ENCODE measurements at regions not wholly inside any gene's neighbourhood (a gene's known extent, or its start where the extent isn't known, plus 50 kb on each side); places are given as distances from the start of the nearest gene placed in this dataset.

- Histone ChIP-seq H3K36me3 (ENCODE audit: control insufficient read depth, insufficient read depth, low read length) (no peaks in the 10 kb centered on the region), H3K9me3 (ENCODE audit: control insufficient read depth, insufficient read depth, low read depth, low read length) (no peaks in the 10 kb centered on the region), H3K27ac (ENCODE audit: low read depth, low read length) (no peak overlapping the region), H3K27me3 (ENCODE audit: control insufficient read depth, insufficient read depth, low read length) (peaks cover 62% of the 10 kb centered on the region), H3K9ac (ENCODE audit: low read length) (no peak overlapping the region), H3K4me1 (ENCODE audit: control insufficient read depth, insufficient read depth, low read length) (peaks cover 16% of the 10 kb centered on the region), H3K4me3 (ENCODE audit: low read depth, low read length) (no peak overlapping the region)
Measured at GRCh38 chr11:123362186-123362585, 67.9 kb upstream of the GRAMD1B start.

- Histone ChIP-seq H3K27ac (ENCODE audit: low read depth, low read length) (no peak overlapping the region), H3K36me3 (ENCODE audit: control insufficient read depth, insufficient read depth, low read length) (no peaks in the 10 kb centered on the region), H3K9me3 (ENCODE audit: control insufficient read depth, insufficient read depth, low read depth, low read length) (no peaks in the 10 kb centered on the region), H3K27me3 (ENCODE audit: control insufficient read depth, insufficient read depth, low read length) (peaks cover 73% of the 10 kb centered on the region), H3K9ac (ENCODE audit: low read length) (no peak overlapping the region), H3K4me1 (ENCODE audit: control insufficient read depth, insufficient read depth, low read length) (peaks cover 11% of the 10 kb centered on the region), H3K4me3 (ENCODE audit: low read depth, low read length) (no peak overlapping the region)
Measured at GRCh38 chr11:123361110-123361509, 69.0 kb upstream of the GRAMD1B start.

DNA sequence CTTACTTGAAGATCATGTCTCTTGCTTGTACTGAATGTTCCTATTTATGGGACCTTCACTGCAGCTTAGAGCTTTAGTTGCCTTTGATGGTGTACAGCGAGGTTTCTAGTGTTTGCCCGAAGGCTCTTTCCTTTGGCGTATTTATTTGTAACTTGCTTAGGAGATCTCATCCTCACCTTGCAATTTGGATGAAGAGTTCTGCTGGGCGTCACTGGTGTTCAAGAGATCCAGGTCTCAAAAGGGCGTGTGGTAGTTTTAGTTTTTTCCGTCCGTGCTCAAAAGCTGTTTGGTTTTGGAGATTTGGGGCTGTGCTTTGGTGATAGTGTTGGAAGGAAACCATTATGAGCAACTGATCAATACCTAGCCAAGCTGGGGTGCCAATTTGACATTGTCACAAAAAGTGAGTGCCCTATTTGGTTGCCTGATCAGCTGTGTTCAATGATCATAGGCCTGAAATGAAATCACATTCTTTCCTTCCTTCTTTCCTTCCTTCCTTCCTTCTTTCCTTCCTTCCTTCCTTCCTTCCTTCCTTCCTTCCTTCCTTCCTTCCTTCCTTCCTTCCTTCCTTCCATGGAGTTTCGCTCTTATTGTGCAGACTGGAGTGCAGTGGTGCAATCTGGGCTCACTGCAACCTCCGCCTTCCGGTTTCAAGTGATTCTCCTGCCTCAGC lies 69.7 kb upstream of the GRAMD1B start:
- Histone ChIP-seq H3K27me3 (ENCODE audit: control insufficient read depth, insufficient read depth, low read length) (peaks cover 73% of the 10 kb centered on the region), H3K4me3 (ENCODE audit: low read depth, low read length) (no peak overlapping the region), H3K27ac (ENCODE audit: low read depth, low read length) (no peak overlapping the region), H3K9ac (ENCODE audit: low read length) (no peak overlapping the region), H3K9me3 (ENCODE audit: control insufficient read depth, insufficient read depth, low read depth, low read length) (no peaks in the 10 kb centered on the region), H3K4me1 (ENCODE audit: control insufficient read depth, insufficient read depth, low read length) (peaks cover 4% of the 10 kb centered on the region; the same call in 1 of the 2 replicates), H3K36me3 (ENCODE audit: control insufficient read depth, insufficient read depth, low read length) (no peaks in the 10 kb centered on the region)

GRCh38 chr11:123357990-123358827 lies 71.9 kb upstream of the GRAMD1B start:
- Histone ChIP-seq H3K36me3 (ENCODE audit: control insufficient read depth, insufficient read depth, low read length) (no peaks in the 10 kb centered on the region), H3K27me3 (ENCODE audit: control insufficient read depth, insufficient read depth, low read length) (peaks cover 68% of the 10 kb centered on the region), H3K9ac (ENCODE audit: low read length) (peak overlapping the region; percentile 36)

GRCh38 chr11:123357353-123357989 lies 72.6 kb upstream of the GRAMD1B start:
- Histone ChIP-seq H3K4me3 (ENCODE audit: low read depth, low read length) (peak overlapping the region; percentile 81), H3K27me3 (ENCODE audit: control insufficient read depth, insufficient read depth, low read length) (peaks cover 61% of the 10 kb centered on the region), H3K9me3 (ENCODE audit: control insufficient read depth, insufficient read depth, low read depth, low read length) (no peaks in the 10 kb centered on the region), H3K36me3 (ENCODE audit: control insufficient read depth, insufficient read depth, low read length) (no peaks in the 10 kb centered on the region), H3K4me1 (ENCODE audit: control insufficient read depth, insufficient read depth, low read length) (peaks cover 4% of the 10 kb centered on the region; the same call in 1 of the 2 replicates), H3K27ac (ENCODE audit: low read depth, low read length) (no peak overlapping the region), H3K9ac (ENCODE audit: low read length) (no peak overlapping the region)

More at GRCh38 chr11:123357990-123358827, 71.9 kb upstream of the GRAMD1B start:
- Histone ChIP-seq H3K9me3 (ENCODE audit: control insufficient read depth, insufficient read depth, low read depth, low read length) (no peaks in the 10 kb centered on the region), H3K4me1 (ENCODE audit: control insufficient read depth, insufficient read depth, low read length) (peaks cover 4% of the 10 kb centered on the region; the same call in 1 of the 2 replicates), H3K4me3 (ENCODE audit: low read depth, low read length) (peak overlapping the region; percentile 81), H3K27ac (ENCODE audit: low read depth, low read length) (no peak overlapping the region)

GRCh38 chr11:123356539-123356938 lies 73.5 kb upstream of the GRAMD1B start:
- Histone ChIP-seq H3K27ac (ENCODE audit: low read depth, low read length) (no peak overlapping the region), H3K4me1 (ENCODE audit: control insufficient read depth, insufficient read depth, low read length) (peaks cover 7% of the 10 kb centered on the region), H3K9me3 (ENCODE audit: control insufficient read depth, insufficient read depth, low read depth, low read length) (no peaks in the 10 kb centered on the region), H3K9ac (ENCODE audit: low read length) (no peak overlapping the region), H3K27me3 (ENCODE audit: control insufficient read depth, insufficient read depth, low read length) (peaks cover 53% of the 10 kb centered on the region), H3K36me3 (ENCODE audit: control insufficient read depth, insufficient read depth, low read length) (no peaks in the 10 kb centered on the region), H3K4me3 (ENCODE audit: low read depth, low read length) (no peak overlapping the region)

DNA sequence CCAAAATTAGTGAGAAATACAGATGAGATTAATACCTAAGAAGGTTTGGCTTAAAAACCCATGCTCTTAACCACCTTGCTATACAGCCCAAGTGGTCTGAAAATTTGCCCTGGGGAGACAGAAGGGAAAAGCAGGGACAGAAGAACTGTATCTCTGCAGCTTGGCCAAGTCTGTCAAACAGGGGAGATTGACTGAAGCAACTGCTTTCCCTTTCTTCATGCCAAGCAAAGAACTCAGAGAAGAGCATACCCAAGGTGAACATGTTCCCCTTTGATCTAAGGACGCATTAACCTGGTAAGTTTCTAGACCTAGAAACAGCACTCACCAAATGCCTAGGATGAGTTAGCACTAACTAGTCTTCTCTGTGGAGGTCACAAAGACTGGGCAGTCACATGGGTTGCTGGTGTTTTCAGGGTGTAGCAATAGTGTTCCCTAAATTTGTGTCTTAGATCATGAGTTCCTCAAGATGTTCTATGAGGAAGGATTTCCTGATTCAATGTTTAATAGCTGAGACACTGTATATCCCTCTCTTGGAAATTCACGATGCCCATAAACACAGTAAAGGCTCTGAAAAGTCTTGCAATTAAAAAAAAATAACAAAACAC lies 75.6 kb upstream of the GRAMD1B start:
- Histone ChIP-seq H3K4me1 (ENCODE audit: control insufficient read depth, insufficient read depth, low read length) (peaks cover 14% of the 10 kb centered on the region), H3K27ac (ENCODE audit: low read depth, low read length) (no peak overlapping the region), H3K9ac (ENCODE audit: low read length) (no peak overlapping the region), H3K27me3 (ENCODE audit: control insufficient read depth, insufficient read depth, low read length) (peaks cover 34% of the 10 kb centered on the region), H3K4me3 (ENCODE audit: low read depth, low read length) (no peak overlapping the region), H3K36me3 (ENCODE audit: control insufficient read depth, insufficient read depth, low read length) (no peaks in the 10 kb centered on the region), H3K9me3 (ENCODE audit: control insufficient read depth, insufficient read depth, low read depth, low read length) (no peaks in the 10 kb centered on the region)

- Histone ChIP-seq H3K4me1 (ENCODE audit: control insufficient read depth, insufficient read depth, low read length) (peaks cover 9% of the 10 kb centered on the region), H3K9me3 (ENCODE audit: control insufficient read depth, insufficient read depth, low read depth, low read length) (no peaks in the 10 kb centered on the region), H3K4me3 (ENCODE audit: low read depth, low read length) (no peak overlapping the region), H3K9ac (ENCODE audit: low read length) (no peak overlapping the region), H3K27me3 (ENCODE audit: control insufficient read depth, insufficient read depth, low read length) (peaks cover 3% of the 10 kb centered on the region), H3K27ac (ENCODE audit: low read depth, low read length) (no peak overlapping the region), H3K36me3 (ENCODE audit: control insufficient read depth, insufficient read depth, low read length) (no peaks in the 10 kb centered on the region)
Measured at GRCh38 chr11:123351375-123351774, 78.7 kb upstream of the GRAMD1B start.

DNA sequence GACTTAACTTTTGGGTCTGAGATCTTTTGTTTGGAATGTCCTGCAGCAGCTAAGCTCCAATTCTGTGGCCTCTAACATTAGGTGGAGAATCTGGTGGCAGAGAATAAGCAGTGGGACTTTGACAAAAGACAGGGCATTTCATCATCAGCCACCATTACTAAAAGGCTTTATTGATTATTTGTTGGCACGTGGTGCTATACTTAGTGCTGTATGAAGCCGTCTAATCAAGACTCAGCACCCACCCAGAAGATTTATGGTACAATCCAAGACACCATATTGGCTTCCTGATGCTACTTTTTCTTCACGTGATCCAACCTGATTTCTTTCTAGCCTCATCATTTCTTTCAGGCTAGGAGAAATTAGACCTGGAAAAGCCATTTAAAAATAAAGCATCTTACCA lies 80.7 kb upstream of the GRAMD1B start:
- no peaks in the 10 kb centered on the region for H3K36me3 ChIP-seq (ENCODE audit: control insufficient read depth, insufficient read depth, low read length)
- H3K27ac ChIP-seq (ENCODE audit: low read depth, low read length): no peak overlapping the region
- H3K27me3 ChIP-seq (ENCODE audit: control insufficient read depth, insufficient read depth, low read length): no peaks in the 10 kb centered on the region; the same call in 1 of the 2 replicates
- H3K4me3 ChIP-seq (ENCODE audit: low read depth, low read length): no peak overlapping the region
- peaks cover 9% of the 10 kb centered on the region for H3K4me1 ChIP-seq (ENCODE audit: control insufficient read depth, insufficient read depth, low read length)
- H3K9me3 ChIP-seq (ENCODE audit: control insufficient read depth, insufficient read depth, low read depth, low read length): no peaks in the 10 kb centered on the region
- H3K9ac ChIP-seq (ENCODE audit: low read length): no peak overlapping the region

DNA sequence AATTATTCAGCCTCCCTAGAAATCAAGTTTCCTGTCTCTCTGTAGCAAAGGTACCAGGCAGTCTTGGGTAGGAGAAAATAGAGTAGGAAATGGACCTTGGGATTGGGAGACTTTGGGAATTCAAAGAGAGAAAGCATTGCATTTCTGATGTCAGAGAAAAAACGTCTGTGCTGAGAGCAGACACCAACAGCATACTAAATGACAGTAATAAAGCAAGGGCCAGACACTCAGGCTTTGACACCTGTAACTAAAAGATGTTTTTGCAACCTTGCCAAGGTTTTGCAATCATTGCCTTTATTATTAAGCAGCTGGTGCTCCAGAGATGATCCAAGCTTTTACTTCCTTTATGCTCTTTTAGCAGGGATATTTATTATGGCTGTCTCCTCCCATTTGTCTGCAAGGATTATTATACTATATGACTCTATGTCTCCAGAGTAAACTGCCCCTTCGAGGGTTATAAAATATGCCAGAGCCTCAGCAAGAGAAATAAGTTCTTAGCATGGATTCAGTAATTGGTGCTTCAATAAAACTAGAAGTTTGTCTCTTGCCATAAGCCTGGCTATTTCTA lies 85.2 kb upstream of the GRAMD1B start:
- H3K9ac ChIP-seq (ENCODE audit: low read length): no peak overlapping the region
- no peaks in the 10 kb centered on the region for H3K9me3 ChIP-seq (ENCODE audit: control insufficient read depth, insufficient read depth, low read depth, low read length)
- no peaks in the 10 kb centered on the region for H3K4me1 ChIP-seq (ENCODE audit: control insufficient read depth, insufficient read depth, low read length)
- H3K36me3 ChIP-seq (ENCODE audit: control insufficient read depth, insufficient read depth, low read length): no peaks in the 10 kb centered on the region
- no peak overlapping the region for H3K27ac ChIP-seq (ENCODE audit: low read depth, low read length)
- no peaks in the 10 kb centered on the region for H3K27me3 ChIP-seq (ENCODE audit: control insufficient read depth, insufficient read depth, low read length)
- no peak overlapping the region for H3K4me3 ChIP-seq (ENCODE audit: low read depth, low read length)
